NCI-H748 treated with DMSO at 0.1 percent for 48 hours (cell line): ENCODE measurements at regions not wholly inside any gene's neighbourhood (a gene's known extent, or its start where the extent isn't known, plus 50 kb on each side); places are given as distances from the start of the nearest gene placed in this dataset.
"Not testable (repeated sequence)": the region's sequence is repeated elsewhere in the genome, so short reads cannot be mapped to it uniquely, and the experiment has no call there.

Experiments
- DNase-seq: peaks from one replicate; lab custom pipeline; 2025; lab: John Stamatoyannopoulos, UW

- DNase-seq, result no peak
These were observed 159.3 kb upstream of the MARCKS start for GRCh38 chr6:113697632-113698410.

GRCh38 chr6:113699239-113699638 lies 157.9 kb upstream of the MARCKS start:
- no peak for DNase-seq

- no peak for DNase-seq
These were observed 155.4 kb upstream of the MARCKS start for GRCh38 chr6:113701552-113702254.

- no peak for DNase-seq
These were observed 150.0 kb upstream of the MARCKS start for GRCh38 chr6:113707194-113707593.

- DNase-seq, result peak; percentile 44
These were observed 147.1 kb upstream of the MARCKS start for GRCh38 chr6:113709936-113710509.

GRCh38 chr6:113713665-113714064 lies 143.5 kb upstream of the MARCKS start:
- DNase-seq, result no peak

- no peak for DNase-seq
These were observed 138.6 kb upstream of the MARCKS start for GRCh38 chr6:113718588-113718987.

- no peak for DNase-seq
These were observed 138.1 kb upstream of the MARCKS start for GRCh38 chr6:113719064-113719463.

- no peak for DNase-seq
These were observed 137.6 kb upstream of the MARCKS start for GRCh38 chr6:113719545-113719944.

- DNase-seq, result no peak
These were observed 134.0 kb upstream of the MARCKS start for GRCh38 chr6:113723182-113723581.

- not testable (repeated sequence) for DNase-seq
These were observed 132.2 kb upstream of the MARCKS start for GRCh38 chr6:113724927-113725326.

GRCh38 chr6:113731541-113731940 lies 125.6 kb upstream of the MARCKS start:
- DNase-seq, result no peak

- peak; percentile 30 for DNase-seq
These were observed 124.7 kb upstream of the MARCKS start for GRCh38 chr6:113732384-113732966.

GRCh38 chr6:113733381-113733780 lies 123.8 kb upstream of the MARCKS start:
- DNase-seq, result no peak

- DNase-seq, result no peak
These were observed 122.2 kb upstream of the MARCKS start for GRCh38 chr6:113734982-113735381.

- DNase-seq, result no peak
These were observed 121.7 kb upstream of the MARCKS start for GRCh38 chr6:113735491-113735890.

GRCh38 chr6:113736978-113737377 lies 120.2 kb upstream of the MARCKS start:
- DNase-seq, result no peak

- DNase-seq, result no peak
These were observed 118.0 kb upstream of the MARCKS start for GRCh38 chr6:113739041-113739655.

- no peak for DNase-seq
These were observed 115.5 kb upstream of the MARCKS start for GRCh38 chr6:113741651-113742050.

GRCh38 chr6:113742342-113742741 lies 114.8 kb upstream of the MARCKS start:
- DNase-seq, result no peak

- DNase-seq, result no peak
These were observed 112.3 kb upstream of the MARCKS start for GRCh38 chr6:113744861-113745260.

- no peak for DNase-seq
These were observed 106.8 kb upstream of the MARCKS start for GRCh38 chr6:113750151-113750855.
